IPS DF 19.7 (cell line): ENCODE measurements at regions not wholly inside any gene's neighbourhood (a gene's known extent, or its start where the extent isn't known, plus 50 kb on each side); places are given as distances from the start of the nearest gene placed in this dataset.
"Not testable (repeated sequence)": the region's sequence is repeated elsewhere in the genome, so short reads cannot be mapped to it uniquely, and the experiment has no call there.

Experiments
- DNase-seq: peaks from one replicate; pipeline ENCODE4 v3.0.0-alpha.2; 2013; ENCODE audit warnings: low read depth, low spot score

GRCh38 chr20:56871691-56872090 is 242.6 kb downstream of the TFAP2C start:
- no peak for DNase-seq

DNA sequence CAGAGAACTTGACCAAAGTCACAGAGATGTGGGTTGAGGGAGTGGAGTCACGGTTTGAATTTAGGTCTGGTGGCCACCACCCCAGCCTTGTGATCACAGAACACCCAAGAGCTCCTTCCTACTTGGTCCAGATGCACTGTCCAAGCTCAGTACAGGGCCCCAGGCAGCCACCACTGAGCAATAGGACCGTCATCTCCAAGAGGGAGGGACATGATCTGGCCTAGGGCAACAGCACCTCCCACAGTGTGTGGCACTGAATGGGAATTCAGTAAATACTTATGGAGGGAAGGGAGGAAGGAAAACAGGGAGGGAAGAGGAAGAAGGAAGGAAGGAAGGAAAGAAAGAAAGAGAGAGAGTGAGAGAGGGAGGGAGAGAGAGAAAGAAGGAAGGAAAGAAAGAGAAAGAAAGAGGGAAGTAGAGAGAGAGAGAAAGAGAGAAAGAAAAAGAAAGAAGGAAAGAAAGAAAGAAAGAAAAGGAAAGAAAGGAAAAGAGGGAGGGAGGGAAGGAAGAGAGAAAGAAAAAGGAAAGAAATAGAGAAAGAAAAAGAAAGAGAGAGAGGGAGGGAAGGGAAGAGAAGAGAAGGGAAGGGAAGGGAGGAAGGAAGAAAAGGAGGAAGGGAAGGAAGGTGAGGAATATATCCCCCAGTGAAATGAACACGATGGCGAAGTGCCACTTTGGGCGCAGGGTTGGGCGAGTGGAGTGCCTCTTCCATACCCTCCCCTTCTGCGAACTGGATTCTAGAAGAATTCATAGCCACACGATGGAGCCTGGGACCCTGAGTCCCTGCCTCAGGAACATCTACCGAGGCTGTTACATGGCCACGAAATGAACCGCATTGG is 243.7 kb downstream of the TFAP2C start:
- DNase-seq, result no peak

GRCh38 chr20:56873836-56874235 is 244.7 kb downstream of the TFAP2C start:
- no peak for DNase-seq

GRCh38 chr20:56875052-56875659 is 246.1 kb downstream of the TFAP2C start:
- DNase-seq, result no peak

DNA sequence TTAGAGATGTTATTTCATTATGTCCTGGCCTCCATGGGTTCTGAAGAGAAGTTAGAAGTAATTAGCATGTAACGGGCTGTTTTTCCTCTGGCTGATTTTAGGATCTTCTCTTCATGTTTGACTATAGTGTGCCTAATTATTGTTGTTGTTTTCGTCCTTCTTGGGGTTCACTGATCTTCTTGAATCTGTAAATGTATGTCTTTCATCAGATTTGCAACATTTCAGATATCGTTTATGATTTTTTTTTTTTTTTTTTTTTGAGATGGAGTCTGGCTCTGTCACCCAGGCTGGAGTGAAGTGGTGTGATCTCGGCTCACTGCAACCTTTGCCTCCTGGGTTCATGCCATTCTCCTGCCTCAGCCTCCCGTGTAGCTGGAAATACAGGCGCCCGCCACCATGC is 246.7 kb downstream of the TFAP2C start:
- no peak for DNase-seq

DNA sequence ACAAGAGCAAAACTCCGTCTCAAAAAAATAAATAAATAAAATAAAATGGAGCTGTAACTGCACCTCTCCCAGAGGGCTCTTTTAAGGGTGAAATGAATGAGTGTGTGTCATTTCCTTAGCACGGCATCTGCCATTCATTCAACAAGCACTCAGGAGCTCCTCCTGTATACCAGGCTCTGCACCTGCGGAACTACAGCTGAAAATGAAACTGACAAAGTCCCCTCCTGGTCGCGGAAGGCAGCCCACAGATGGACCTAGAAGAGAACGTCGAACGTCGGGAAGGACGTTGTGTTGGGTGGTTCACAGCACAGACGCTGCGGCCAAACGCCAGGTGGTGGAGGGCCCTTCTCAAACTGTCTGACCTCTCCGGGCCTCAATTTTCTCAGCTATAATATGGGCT is 256.4 kb downstream of the TFAP2C start:
- no peak for DNase-seq

GRCh38 chr20:56890011-56890410 is 260.9 kb downstream of the TFAP2C start:
- DNase-seq, result no peak

DNA sequence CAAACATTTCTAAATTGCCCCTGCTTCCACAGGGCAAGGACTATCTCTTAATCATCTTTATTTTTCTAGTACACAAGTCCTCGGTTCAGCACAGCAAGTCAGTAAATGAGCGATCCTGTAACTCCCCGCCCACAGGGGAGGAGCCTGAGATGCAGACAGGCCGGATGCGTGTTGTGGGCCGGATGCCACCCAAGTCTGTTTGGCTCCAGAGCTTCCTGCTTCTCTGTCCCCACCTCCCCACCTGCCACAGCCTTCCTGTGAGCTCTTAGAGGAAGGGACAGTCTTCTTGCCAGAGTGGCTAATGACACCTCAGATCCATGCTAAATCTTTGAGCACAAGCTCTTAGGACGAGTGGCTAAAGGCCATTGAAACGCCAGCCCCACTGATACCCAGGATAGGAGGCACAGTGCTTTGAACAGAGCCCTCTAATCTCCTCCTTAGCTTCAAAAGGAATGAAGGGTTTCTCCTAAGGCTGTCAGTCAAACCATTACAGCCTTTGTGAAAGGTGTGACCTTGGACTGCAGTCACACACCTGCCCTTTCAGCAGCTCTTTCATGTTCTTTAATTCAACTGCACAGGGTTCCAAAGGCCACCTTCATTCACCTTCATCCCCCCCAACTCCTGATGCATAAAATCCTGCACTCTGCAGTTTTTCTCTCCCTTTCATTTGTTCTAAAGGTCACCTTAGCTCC is 264.3 kb downstream of the TFAP2C start:
- DNase-seq, result no peak

GRCh38 chr20:56896447-56896846 is 267.3 kb downstream of the TFAP2C start:
- no peak for DNase-seq

DNA sequence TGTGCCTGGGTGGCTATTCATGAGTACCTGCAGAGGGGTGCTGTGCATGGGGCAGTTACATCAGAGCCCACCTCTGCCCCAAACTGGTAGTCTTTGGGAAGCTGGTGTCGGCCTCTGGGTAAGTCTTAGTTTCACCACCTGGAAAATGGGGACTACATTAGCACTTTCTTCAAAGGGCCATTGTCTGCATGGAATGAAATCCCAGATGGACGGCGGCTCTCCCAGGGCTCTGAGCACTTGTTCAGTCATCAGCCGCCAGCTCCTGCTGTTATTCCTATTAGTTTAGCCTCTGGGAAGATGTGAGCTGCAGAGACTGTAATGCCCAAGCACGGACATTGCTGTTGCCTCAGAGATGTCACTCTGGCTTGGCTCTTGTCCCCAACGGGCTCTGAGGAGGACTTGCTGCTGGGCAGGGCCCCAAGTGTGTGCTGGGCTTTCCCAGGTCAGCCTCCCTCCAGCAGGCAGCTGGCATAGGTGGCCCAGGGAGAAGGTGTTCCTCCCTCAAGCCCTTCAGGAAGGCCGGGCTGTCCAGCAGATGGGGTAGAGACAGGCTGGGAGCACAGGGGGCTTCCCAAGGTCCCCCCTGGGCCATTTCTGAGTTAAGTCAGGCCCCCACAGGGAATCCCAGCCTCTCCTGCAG is 268.3 kb downstream of the TFAP2C start:
- no peak for DNase-seq

- DNase-seq, result no peak
Measured at GRCh38 chr20:56897958-56898349, 268.8 kb downstream of the TFAP2C start.

GRCh38 chr20:56899506-56899905 is 270.4 kb downstream of the TFAP2C start:
- no peak for DNase-seq

DNA sequence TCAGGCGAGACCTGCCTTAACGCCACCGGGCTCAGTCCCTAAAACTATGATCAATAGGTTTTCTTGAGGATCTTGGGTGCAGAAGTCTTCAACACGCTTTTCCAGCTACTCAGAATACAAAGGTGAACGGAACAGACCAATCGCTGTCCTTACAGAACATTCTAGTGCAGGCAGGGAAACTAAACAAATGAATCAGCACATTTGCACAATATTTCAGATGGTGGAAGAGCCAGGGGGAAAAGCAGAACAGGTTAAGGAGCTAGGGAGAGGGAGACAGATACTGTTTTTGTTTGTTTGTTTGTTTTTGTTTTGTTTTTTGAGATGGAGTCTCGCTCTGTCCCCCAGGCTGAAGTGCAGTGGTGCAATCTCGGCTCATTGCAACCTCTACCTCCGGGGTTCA is 271.1 kb downstream of the TFAP2C start:
- no peak for DNase-seq

DNA sequence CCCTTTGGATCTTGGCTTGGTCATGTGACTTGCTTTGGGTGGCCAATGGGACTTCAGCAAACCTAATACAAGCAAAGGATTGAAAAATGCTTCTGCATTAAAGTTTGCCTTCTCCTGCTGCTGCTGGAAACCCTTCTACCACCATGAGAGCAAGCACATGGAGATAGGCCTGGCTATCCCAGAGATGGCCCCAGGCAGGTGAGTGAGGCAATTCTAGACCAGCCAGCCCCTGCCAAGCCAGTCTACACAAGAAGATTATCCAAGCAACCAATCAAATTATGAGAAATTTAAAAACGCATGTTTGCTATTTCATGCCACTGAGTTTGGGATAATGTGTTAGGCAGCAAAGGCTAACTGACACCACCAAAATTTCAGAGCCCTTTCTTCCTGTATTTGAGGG is 274.3 kb downstream of the TFAP2C start:
- DNase-seq, result no peak

GRCh38 chr20:56903858-56904257 is 274.8 kb downstream of the TFAP2C start:
- DNase-seq, result no peak

- no peak for DNase-seq
Measured at GRCh38 chr20:56909918-56910714, 281.0 kb downstream of the TFAP2C start.

DNA sequence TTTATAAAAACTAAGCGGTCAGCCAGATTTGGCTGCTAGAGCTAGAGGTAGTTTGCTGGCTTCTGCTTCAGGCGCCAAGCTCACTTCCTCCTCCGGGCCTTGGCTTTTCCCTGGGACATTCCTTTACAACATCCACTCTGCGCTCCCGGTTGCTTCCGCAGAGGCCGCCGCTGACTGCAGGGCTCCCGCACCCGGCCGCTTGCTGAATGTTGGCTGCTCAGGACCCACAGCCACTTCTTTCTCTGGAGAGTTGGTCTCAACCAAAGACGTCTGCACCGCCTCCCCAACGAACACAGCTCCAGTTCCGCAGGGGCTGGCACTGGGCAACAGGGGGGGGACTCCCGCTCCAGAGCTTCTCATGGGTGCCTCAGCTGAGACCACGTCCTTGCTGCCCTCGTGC is 282.8 kb downstream of the TFAP2C start:
- DNase-seq, result no peak

- DNase-seq, result no peak
Measured at GRCh38 chr20:56914532-56914931, 285.4 kb downstream of the TFAP2C start.

DNA sequence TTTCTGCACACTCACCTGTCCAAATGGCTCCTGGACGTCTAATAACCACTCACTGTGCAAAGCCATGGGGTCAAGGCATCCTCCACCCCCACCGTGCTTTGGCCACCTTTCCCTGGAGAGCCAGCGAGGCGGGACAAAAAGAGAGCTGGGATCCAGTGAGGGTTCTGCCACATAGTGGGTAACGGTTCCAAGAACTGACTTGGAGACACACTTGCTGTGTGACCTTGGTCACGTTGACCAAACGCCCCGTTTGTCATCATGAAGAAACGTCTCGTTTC is 287.2 kb downstream of the TFAP2C start:
- DNase-seq, result no peak

DNA sequence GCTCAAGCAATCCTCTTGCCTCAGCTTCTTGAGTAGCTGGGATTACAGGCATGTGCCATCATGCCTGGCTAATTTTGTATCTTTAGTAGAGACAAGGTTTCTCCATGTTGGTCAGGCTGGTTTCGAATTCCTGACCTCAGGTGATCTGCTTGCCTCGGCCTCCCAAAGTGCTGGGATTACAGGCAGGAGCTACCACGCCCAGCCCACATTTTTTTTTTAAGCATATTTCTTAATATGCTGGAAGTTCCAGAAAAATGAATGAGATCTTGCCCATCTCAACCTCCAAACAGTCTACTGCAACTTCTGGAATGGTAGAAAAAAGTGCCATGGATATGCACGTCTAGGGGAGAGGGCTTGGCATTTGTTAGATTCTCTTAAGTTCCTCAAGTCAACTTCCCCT is 290.9 kb downstream of the TFAP2C start:
- not testable (repeated sequence) for DNase-seq

GRCh38 chr20:56922497-56922896 is 293.4 kb downstream of the TFAP2C start:
- DNase-seq, result no peak
